ENCODE measurements at regions not wholly inside any gene's neighbourhood (a gene's known extent, or its start where the extent isn't known, plus 50 kb on each side); places are given as distances from the start of the nearest gene placed in this dataset.
"Not testable (repeated sequence)": the region's sequence is repeated elsewhere in the genome, so short reads cannot be mapped to it uniquely, and the experiment has no call there.

GRCh38 chr3:94372026-94372425 lies 309.2 kb downstream of the NSUN3 start:
- Histone ChIP-seq H3K27me3 (no peaks in the 10 kb centered on the region), H3K27ac (no peak overlapping the region), H3K4me1 (no peaks in the 10 kb centered on the region), H3K9me3 (no peaks in the 10 kb centered on the region), H3K36me3 (replicated peaks in 1 of 2; ENCODE audit: insufficient read depth in 1 of 2, low read depth in 2 of 2) (no peaks in the 10 kb centered on the region), H3K4me3 (no peak overlapping the region)
- intact Hi-C loops (cut with DNase I), result no loop called here
- TF ChIP-seq, protein P1, sequence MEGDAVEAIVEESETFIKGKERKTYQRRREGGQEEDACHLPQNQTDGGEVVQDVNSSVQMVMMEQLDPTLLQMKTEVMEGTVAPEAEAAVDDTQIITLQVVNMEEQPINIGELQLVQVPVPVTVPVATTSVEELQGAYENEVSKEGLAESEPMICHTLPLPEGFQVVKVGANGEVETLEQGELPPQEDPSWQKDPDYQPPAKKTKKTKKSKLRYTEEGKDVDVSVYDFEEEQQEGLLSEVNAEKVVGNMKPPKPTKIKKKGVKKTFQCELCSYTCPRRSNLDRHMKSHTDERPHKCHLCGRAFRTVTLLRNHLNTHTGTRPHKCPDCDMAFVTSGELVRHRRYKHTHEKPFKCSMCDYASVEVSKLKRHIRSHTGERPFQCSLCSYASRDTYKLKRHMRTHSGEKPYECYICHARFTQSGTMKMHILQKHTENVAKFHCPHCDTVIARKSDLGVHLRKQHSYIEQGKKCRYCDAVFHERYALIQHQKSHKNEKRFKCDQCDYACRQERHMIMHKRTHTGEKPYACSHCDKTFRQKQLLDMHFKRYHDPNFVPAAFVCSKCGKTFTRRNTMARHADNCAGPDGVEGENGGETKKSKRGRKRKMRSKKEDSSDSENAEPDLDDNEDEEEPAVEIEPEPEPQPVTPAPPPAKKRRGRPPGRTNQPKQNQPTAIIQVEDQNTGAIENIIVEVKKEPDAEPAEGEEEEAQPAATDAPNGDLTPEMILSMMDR (IDR thresholded peaks at IDR 0.05), result no peak
- no peak for TF ChIP-seq POLR2A (IDR thresholded peaks at IDR 0.05)
- DNase-seq, result no peak
- ATAC-seq, result no peak

DNA sequence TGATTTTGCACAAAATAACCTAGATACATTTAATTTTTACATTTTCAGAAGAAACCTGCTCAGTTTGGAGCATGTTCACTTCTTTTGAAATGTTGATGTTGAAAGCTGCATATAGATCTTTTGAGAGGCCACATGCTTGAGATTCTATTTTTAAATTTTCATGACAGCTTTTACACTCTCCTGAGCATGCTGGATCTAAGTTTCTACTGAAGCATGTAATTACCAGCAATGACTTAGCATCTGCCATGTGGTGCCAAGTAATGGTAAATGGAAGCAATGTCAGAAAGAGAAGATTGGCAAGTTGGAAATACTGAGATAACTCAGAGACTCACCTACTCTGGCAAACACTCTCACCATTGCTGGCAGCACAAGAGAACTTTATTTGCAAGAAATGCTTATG lies 310.6 kb downstream of the NSUN3 start:
- Histone ChIP-seq H3K36me3 (replicated peaks in 1 of 2; ENCODE audit: insufficient read depth in 1 of 2, low read depth in 2 of 2) (no peaks in the 10 kb centered on the region), H3K9me3 (no peaks in the 10 kb centered on the region), H3K27ac (no peak overlapping the region), H3K27me3 (no peaks in the 10 kb centered on the region), H3K4me1 (no peaks in the 10 kb centered on the region), H3K4me3 (no peak overlapping the region)
- intact Hi-C loops (cut with DNase I), result no loop called here
- no peak for ATAC-seq
- TF ChIP-seq, protein P1 (IDR thresholded peaks at IDR 0.05), result no peak
- TF ChIP-seq POLR2A (IDR thresholded peaks at IDR 0.05), result no peak
- no peak for DNase-seq

GRCh38 chr3:94374439-94375161 lies 311.7 kb downstream of the NSUN3 start:
- intact Hi-C loops (cut with DNase I), result no loop called here
- TF ChIP-seq POLR2A (IDR thresholded peaks at IDR 0.05), result no peak
- TF ChIP-seq, protein P1 (IDR thresholded peaks at IDR 0.05), result no peak
- DNase-seq (no peak), ATAC-seq (no peak)
- Histone ChIP-seq H3K36me3 (replicated peaks in 1 of 2; ENCODE audit: insufficient read depth in 1 of 2, low read depth in 2 of 2) (no peaks in the 10 kb centered on the region), H3K27ac (no peak overlapping the region), H3K4me3 (no peak overlapping the region), H3K4me1 (no peaks in the 10 kb centered on the region), H3K27me3 (no peaks in the 10 kb centered on the region), H3K9me3 (no peaks in the 10 kb centered on the region)
- 50 to 61% methylated on average over 1 of the region's 1 CpG for WGBS, 2 donors

DNA sequence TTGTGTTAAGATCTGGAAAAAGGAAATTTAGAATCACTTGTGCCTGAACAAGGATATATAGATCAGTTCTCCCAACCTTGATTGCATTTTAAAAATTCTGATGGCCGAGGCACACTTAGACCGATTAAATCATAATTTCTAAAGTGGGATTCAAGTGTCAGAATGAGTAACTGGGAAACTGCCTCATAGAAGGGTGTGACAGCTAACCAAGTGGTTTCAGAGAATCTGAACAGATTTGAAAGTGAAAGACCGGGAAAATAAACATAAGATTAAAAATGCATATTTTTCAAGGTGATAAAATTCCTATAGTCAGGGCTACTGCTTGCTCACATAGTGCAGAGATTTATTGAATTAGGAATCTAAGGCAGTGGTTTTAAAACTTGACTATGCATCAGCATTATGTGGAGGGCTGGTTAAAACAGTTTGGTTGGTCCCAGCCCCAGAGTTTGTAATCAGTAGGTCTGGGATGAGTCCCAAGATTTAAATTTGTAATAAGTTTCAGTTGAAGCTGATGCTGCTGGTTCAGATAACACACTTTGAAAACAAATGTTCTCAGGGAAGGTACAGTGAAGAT lies 314.3 kb downstream of the NSUN3 start:
- H3K27ac ChIP-seq; H3K27me3 ChIP-seq; H3K4me1 ChIP-seq; ATAC-seq; H3K36me3 ChIP-seq (replicated peaks in 1 of 2; ENCODE audit: insufficient read depth in 1 of 2, low read depth in 2 of 2); intact Hi-C loops (cut with DNase I); H3K4me3 ChIP-seq; H3K9me3 ChIP-seq; DNase-seq: not testable (repeated sequence)
- 67 to 72% methylated on average over 3 of the region's 3 CpGs for WGBS, 2 donors

DNA sequence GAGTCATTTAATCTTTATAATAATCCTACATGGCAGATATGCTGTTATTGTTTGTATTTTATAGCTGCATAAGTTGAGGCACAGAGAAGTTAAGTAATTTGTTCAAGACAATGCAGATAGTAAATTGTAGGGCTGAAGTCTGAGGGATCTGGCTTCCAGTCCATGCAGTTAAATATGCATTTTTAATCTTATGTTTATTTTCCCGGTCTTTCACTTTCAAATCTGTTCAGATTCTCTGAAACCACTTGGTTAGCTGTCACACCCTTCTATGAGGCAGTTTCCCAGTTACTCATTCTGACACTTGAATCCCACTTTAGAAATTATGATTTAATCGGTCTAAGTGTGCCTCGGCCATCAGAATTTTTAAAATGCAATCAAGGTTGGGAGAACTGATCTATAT lies 315.0 kb downstream of the NSUN3 start:
- H3K4me1 ChIP-seq; DNase-seq; H3K9me3 ChIP-seq; ATAC-seq; H3K4me3 ChIP-seq; intact Hi-C loops (cut with DNase I); H3K27ac ChIP-seq; H3K27me3 ChIP-seq; H3K36me3 ChIP-seq (replicated peaks in 1 of 2; ENCODE audit: insufficient read depth in 1 of 2, low read depth in 2 of 2): not testable (repeated sequence)
- WGBS, 2 donors, result 77 to 80% methylated on average over 3 of the region's 3 CpGs

- no peak for ATAC-seq
- no peak for TF ChIP-seq POLR2A (IDR thresholded peaks at IDR 0.05)
- TF ChIP-seq, protein P1 (IDR thresholded peaks at IDR 0.05), result no peak
- WGBS, 2 donors, result 64 to 77% methylated on average over 1 of the region's 1 CpG
- intact Hi-C loops (cut with DNase I), result no loop called here
- no peak for DNase-seq
- H3K27ac ChIP-seq, result no peak overlapping the region
- H3K36me3 ChIP-seq (replicated peaks in 1 of 2; ENCODE audit: insufficient read depth in 1 of 2, low read depth in 2 of 2), result no peaks in the 10 kb centered on the region
- no peak overlapping the region for H3K4me3 ChIP-seq
- H3K27me3 ChIP-seq, result no peaks in the 10 kb centered on the region
- no peaks in the 10 kb centered on the region for H3K4me1 ChIP-seq
- no peaks in the 10 kb centered on the region for H3K9me3 ChIP-seq
Observed at GRCh38 chr3:94378322-94378721, 315.5 kb downstream of the NSUN3 start.

All from body of pancreas (tissue), 4 donors.